ENCODE measurements at regions not wholly inside any gene's neighbourhood (a gene's known extent, or its start where the extent isn't known, plus 50 kb on each side); places are given as distances from the start of the nearest gene placed in this dataset.

DNA sequence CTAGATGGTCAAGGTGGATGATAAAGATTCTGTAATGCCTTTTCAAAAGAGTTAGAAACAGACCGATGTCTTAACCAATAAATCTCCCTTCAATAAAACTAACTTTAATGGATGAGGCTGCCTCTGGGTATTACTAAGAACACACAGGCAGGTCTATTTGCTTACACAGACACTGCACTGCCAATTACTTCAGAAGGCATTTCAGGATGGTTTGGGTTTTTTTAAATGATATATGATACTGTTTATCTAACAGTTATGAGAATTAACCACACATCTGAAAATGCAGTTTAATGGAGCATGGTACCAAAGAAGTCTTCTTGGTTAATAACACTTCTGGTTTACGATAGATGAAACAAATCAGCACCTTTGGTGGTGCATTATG lies 367.9 kb upstream of the GRAMD2B start:
- no peak for TF ChIP-seq CTCF (IDR thresholded peaks at IDR 0.05)
- no peak for TF ChIP-seq POLR2A (IDR thresholded peaks at IDR 0.05)
